Loucy (cell line): ENCODE measurements at regions not wholly inside any gene's neighbourhood (a gene's known extent, or its start where the extent isn't known, plus 50 kb on each side); places are given as distances from the start of the nearest gene placed in this dataset.
"Not testable (repeated sequence)": the region's sequence is repeated elsewhere in the genome, so short reads cannot be mapped to it uniquely, and the experiment has no call there.

Experiments
- H2AFZ ChIP-seq: fragments of 200-600 bp; sonication (generic); 2 replicates; pipeline ENCODE4 v1.6.0; 2016; ENCODE audit warnings: antibody characterized with exemption, mild to moderate bottlenecking, low read length, moderate library complexity
- H3F3A ChIP-seq: fragments of 200-600 bp; 2 replicates; pipeline ENCODE4 v1.6.0; 2016; ENCODE audit warnings: antibody characterized with exemption, low read depth, mild to moderate bottlenecking
- H3K27me3 ChIP-seq: fragments of 200-600 bp; sonication (generic); 2 replicates; pipeline ENCODE4 v1.6.1; 2014; ENCODE audit warnings: low read length, mild to moderate bottlenecking; ENCODE audit not compliant: insufficient read depth, poor library complexity, severe bottlenecking
- H3K36me3 ChIP-seq: fragments of 200-600 bp; sonication (generic); 2 replicates; pipeline ENCODE4 v1.6.1; 2016; ENCODE audit warnings: low read length; ENCODE audit not compliant: insufficient read depth
- H3K4me1 ChIP-seq: fragments of 200-600 bp; sonication (generic); 2 replicates; pipeline ENCODE4 v1.5.1; 2014; ENCODE audit warnings: low read length, mild to moderate bottlenecking; ENCODE audit not compliant: insufficient read depth, poor library complexity, severe bottlenecking
- H3K4me2 ChIP-seq: fragments of 200-600 bp; sonication (generic); 2 replicates; pipeline ENCODE4 v1.6.0; 2014; ENCODE audit warnings: antibody characterized with exemption, low read length, low read depth, mild to moderate bottlenecking; ENCODE audit not compliant: poor library complexity, severe bottlenecking
- H3K4me3 ChIP-seq: fragments of 200-600 bp; sonication (generic); 2 replicates; pipeline ENCODE4 v1.5.1; 2014; ENCODE audit warnings: low read length, mild to moderate bottlenecking, mixed read lengths; ENCODE audit not compliant: poor library complexity, severe bottlenecking
- H3K79me2 ChIP-seq: fragments of 200-600 bp; sonication (generic); 2 replicates; pipeline ENCODE4 v1.6.1; 2014; ENCODE audit warnings: low read length; ENCODE audit not compliant: insufficient read depth
- H3K9ac ChIP-seq: fragments of 200-600 bp; sonication (generic); 2 replicates; pipeline ENCODE4 v1.6.0; 2014; ENCODE audit warnings: mild to moderate bottlenecking, low read depth, low read length, moderate library complexity; ENCODE audit not compliant: poor library complexity, severe bottlenecking
- H3K9me2 ChIP-seq: fragments of 200-600 bp; sonication (generic); replicated peaks from 2 replicates; pipeline ENCODE4 v1.6.1; 2016; ENCODE audit warnings: low read depth, low read length, mixed read lengths
- H3K9me3 ChIP-seq: fragments of 200-600 bp; sonication (generic); 2 replicates; pipeline ENCODE4 v1.6.1; 2014; ENCODE audit warnings: mild to moderate bottlenecking, antibody characterized with exemption, low read length, low read depth; ENCODE audit not compliant: insufficient read depth
- H4K20me1 ChIP-seq: fragments of 200-600 bp; sonication (generic); 2 replicates; pipeline ENCODE4 v1.6.0; 2014; ENCODE audit warnings: antibody characterized with exemption, low read length, mild to moderate bottlenecking; ENCODE audit not compliant: insufficient read depth, poor library complexity, severe bottlenecking
- EZH2phosphoT487 ChIP-seq: fragments of 200-600 bp; IDR thresholded peaks from 2 replicates; pipeline ENCODE4 v1.6.1; 2018; ENCODE audit warnings: antibody characterized with exemption, mild to moderate bottlenecking, moderate library complexity, borderline replicate concordance
- TF ChIP-seq, protein P1 (sequence below): fragments of 200-600 bp; sonication (generic); conservative IDR thresholded peaks from 2 replicates; pipeline ENCODE4 v1.5.1; 2014; ENCODE audit warnings: mild to moderate bottlenecking, antibody characterized with exemption, low read length

DNA sequence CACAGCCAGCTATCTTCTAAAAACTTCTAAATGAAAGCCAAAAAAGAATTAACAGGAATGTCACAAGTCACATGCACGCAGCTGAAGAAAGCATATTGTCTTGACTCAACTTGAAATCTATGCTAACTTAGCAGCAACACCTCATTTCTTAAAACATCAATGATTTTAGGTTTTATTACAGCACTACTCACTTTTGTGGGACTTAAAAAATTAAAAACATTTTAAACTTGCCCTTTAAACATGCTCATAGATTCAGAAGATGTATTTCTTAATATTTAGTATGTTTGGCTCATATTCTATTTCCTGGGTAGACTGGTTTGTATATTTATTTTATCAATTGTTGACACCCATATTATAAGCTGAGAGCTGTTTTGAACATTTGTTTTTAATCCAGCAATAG, 279.4 kb downstream of the NKX6-1 start:
- TF ChIP-seq, protein P1, sequence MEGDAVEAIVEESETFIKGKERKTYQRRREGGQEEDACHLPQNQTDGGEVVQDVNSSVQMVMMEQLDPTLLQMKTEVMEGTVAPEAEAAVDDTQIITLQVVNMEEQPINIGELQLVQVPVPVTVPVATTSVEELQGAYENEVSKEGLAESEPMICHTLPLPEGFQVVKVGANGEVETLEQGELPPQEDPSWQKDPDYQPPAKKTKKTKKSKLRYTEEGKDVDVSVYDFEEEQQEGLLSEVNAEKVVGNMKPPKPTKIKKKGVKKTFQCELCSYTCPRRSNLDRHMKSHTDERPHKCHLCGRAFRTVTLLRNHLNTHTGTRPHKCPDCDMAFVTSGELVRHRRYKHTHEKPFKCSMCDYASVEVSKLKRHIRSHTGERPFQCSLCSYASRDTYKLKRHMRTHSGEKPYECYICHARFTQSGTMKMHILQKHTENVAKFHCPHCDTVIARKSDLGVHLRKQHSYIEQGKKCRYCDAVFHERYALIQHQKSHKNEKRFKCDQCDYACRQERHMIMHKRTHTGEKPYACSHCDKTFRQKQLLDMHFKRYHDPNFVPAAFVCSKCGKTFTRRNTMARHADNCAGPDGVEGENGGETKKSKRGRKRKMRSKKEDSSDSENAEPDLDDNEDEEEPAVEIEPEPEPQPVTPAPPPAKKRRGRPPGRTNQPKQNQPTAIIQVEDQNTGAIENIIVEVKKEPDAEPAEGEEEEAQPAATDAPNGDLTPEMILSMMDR = no peak
- TF ChIP-seq EZH2phosphoT487 = no peak
- H3K27me3 ChIP-seq = no peaks in the 10 kb centered on the region
- H3K4me2 ChIP-seq = no peak overlapping the region
- H3K4me1 ChIP-seq = no peaks in the 10 kb centered on the region
- H3K9me2 ChIP-seq = no peaks in the 10 kb centered on the region
- no peaks in the 10 kb centered on the region for H3K36me3 ChIP-seq
- no peaks in the 10 kb centered on the region for H4K20me1 ChIP-seq
- H2AFZ ChIP-seq = no peak overlapping the region
- no peaks in the 10 kb centered on the region for H3K9me3 ChIP-seq
- no peak overlapping the region for H3K4me3 ChIP-seq
- H3K79me2 ChIP-seq = no peaks in the 10 kb centered on the region
- no peaks in the 10 kb centered on the region for H3F3A ChIP-seq
- no peak overlapping the region for H3K9ac ChIP-seq

DNA sequence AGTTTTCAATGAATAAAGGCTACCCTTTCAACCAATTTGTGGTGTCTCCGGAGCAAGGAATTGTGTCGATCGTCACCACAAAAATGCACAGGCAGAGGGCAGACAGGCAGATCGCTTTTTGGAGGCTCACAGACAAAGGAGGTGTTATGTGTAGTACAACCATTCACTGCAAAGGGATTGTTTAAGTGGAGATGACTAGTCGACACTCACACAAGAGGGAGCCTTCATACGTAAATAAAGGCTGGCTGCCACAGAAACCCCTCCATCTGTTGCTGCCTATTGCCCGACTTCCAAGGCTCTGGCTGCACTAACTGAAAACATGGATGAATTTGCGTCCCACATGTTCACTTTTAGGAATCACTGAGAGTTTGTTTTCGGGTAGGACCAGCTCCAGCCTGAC, 281.1 kb downstream of the NKX6-1 start:
- Histone ChIP-seq H3K4me3 (no peak overlapping the region), H3K9ac (no peak overlapping the region), H2AFZ (no peak overlapping the region), H3K27me3 (no peaks in the 10 kb centered on the region), H4K20me1 (no peaks in the 10 kb centered on the region), H3K4me2 (no peak overlapping the region), H3K4me1 (no peaks in the 10 kb centered on the region), H3K9me2 (no peaks in the 10 kb centered on the region), H3K79me2 (no peaks in the 10 kb centered on the region), H3K9me3 (no peaks in the 10 kb centered on the region), H3K36me3 (no peaks in the 10 kb centered on the region), H3F3A (no peaks in the 10 kb centered on the region)
- TF ChIP-seq, protein P1 = no peak
- no peak for TF ChIP-seq EZH2phosphoT487

DNA sequence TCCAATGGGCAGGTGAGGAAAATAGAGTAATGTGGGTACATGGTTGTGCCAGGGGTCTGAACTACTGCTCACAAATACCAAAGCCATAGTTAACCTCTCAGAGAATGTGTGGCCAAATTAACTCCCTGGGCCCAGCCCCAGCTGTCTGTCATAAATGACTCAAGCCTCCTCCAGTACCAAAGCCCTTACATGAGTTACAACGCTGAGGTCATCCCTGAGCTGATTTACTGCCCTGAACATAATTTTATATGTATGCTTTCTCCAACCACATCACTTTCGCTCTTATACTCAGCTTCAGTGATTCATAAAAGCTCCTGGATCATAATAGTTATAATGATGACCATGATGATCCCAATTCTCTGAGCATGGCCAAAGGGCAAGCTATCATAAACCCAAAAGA, 283.9 kb downstream of the NKX6-1 start:
- no peaks in the 10 kb centered on the region for H3K27me3 ChIP-seq
- H3K9me3 ChIP-seq = no peaks in the 10 kb centered on the region
- no peak overlapping the region for H3K4me2 ChIP-seq
- H3K4me1 ChIP-seq = no peaks in the 10 kb centered on the region
- no peaks in the 10 kb centered on the region for H3F3A ChIP-seq
- H3K9ac ChIP-seq = no peak overlapping the region
- no peak overlapping the region for H2AFZ ChIP-seq
- no peaks in the 10 kb centered on the region for H4K20me1 ChIP-seq
- TF ChIP-seq, protein P1 = no peak
- no peak for TF ChIP-seq EZH2phosphoT487
- no peaks in the 10 kb centered on the region for H3K9me2 ChIP-seq
- H3K4me3 ChIP-seq = no peak overlapping the region
- no peaks in the 10 kb centered on the region for H3K36me3 ChIP-seq
- no peaks in the 10 kb centered on the region for H3K79me2 ChIP-seq

DNA sequence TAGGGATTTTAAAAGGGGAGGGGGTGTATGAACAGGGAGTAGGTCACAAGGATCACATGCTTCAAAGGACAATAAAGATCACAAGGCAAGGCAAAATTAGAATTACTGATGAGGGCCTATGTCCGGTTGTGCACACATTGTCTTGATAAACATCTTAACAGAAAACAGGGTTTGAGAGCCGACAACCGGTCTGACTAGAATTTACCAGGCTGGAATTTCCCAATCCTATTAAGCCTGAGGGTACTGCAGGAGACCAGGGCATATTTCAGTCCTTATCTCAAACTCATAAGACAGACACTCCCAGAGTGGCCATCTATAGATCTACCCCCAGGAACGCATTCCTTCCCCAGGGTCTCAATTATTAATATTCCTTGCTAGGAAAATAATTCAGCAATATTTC, 292.9 kb downstream of the NKX6-1 start:
- H3F3A ChIP-seq, H4K20me1 ChIP-seq, H3K36me3 ChIP-seq, H2AFZ ChIP-seq, H3K79me2 ChIP-seq, H3K4me2 ChIP-seq, H3K27me3 ChIP-seq, H3K4me1 ChIP-seq, H3K9ac ChIP-seq, H3K9me3 ChIP-seq, H3K9me2 ChIP-seq, H3K4me3 ChIP-seq: not testable (repeated sequence)
